T-helper 2 cell (primary cell): ENCODE measurements at regions not wholly inside any gene's neighbourhood (a gene's known extent, or its start where the extent isn't known, plus 50 kb on each side); places are given as distances from the start of the nearest gene placed in this dataset.
"Not testable (repeated sequence)": the region's sequence is repeated elsewhere in the genome, so short reads cannot be mapped to it uniquely, and the experiment has no call there.

Experiments
- DNase-seq, 5 experiments: peaks; one replicate each; pipeline versions ENCODE4 v3.0.0 to v3.0.0-alpha.2; 2012 to 2022

DNA sequence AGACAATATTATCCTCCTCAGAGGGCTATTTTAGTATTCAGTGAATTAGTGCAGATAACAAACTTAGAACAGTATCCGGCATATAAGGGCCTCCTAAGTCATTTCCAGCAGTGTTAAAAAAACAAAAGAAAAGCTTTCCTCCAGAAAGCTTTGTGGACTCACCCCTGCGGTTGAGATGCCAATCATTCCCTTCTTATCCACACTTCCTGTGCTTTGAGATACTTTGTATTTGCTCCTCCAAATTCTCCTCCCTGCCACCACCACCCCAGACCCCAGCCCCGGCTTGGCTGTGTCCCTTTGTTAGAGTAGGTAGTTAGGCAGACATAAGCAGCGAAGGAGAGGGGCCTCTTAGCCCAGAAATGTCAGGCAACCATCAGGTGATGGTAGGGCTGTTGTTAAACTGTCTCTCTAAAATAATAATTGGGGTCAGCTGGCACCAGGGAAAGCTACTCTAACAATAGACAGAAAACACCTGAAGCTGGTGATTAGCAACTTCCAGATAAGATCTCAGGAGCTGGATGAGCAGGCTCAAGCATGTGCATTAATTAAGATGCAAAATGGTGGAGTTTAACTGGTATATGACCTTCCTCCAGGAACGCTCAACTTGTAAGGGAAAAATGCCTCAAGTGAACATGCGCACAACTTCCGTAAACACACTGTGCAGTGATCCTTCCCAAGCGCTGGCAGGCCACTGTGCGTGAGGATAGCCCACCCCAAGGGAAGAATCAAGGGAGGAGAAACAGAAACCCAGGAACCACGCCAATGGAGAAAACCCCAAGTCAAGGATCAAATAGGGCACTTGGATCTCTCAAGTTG, 152.1 kb upstream of the EEA1 start:
- DNase-seq: no peak

DNA sequence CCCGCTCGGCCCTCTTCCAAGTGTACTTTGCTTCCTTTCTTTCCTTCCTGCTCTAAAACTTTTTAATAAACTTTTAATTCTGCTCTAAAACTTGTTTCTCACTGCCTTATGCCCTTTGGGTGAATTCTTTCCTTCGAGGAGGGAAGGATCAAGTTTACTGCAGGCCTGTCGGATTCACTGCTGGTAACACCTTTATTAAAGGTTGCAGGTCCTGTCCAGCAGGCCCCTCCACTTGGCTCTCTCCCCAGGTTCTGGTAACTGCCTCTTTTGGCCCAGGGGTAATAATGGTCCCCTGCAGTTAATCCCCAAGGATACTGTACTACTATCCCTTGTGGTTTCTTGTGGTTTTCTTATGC, 152.7 kb upstream of the EEA1 start:
- DNase-seq: no peak

DNA sequence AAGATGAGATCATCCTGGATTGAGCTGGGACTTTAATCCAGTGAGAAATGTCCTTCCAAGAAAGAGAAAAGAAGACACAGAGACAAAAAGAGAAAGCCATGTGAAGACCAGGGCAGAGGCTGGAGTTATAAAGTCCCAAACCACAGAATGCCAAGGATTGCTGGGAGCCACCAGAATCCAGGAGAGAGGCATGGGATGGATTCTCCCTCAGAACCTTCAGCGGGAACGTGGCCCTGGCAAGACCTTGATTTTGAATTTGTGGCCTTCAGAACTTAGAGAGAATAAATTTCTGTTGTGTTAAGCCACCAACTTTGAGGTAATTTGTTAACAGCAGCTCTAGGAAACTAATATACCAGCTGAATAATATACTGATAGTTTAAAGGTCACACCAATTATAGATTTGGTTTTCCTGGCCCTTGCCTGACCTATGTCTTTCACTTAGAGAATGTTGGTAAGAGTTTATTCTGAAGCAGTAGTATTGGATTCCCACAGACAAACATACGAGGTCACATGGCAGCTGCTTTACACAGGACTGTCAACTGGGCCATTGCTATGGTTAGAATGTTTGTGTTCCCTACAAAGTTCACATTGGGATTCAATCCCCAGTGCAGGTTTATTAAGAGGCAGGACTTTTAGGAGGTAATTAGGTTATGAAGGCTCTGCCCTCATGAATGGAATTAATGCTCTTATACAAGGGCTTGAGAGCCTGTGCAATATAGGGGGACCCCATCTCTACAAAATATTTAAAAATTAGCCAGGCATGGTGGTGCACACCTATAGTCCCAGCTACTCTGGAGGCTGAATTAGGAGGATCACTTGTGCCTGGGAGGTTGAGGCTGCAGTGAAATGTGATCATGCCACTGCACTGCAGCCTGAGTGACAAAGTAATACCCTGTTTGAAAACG, 156.5 kb upstream of the EEA1 start:
- no peak for DNase-seq

DNA sequence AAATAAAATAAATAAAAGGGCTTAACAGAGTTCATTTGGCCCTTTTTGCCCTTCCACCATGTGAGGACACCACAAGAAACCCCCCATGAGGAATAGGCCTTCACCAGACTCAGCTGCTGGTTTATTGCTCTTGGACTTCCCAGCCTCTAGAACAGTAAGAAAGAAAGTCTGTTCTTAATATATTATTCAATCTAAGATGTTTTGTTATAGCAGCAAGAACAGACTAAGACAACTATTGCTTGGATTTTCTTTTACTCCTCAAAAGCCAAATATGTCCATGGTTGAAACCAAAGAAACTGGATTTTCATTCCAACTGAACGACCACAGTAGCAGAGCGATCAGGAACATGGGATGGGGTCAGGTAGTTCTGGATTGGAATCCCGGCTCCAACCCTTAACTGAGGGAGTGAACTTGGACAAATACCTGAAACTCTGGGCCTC, 157.2 kb upstream of the EEA1 start:
- no peak for DNase-seq

DNA sequence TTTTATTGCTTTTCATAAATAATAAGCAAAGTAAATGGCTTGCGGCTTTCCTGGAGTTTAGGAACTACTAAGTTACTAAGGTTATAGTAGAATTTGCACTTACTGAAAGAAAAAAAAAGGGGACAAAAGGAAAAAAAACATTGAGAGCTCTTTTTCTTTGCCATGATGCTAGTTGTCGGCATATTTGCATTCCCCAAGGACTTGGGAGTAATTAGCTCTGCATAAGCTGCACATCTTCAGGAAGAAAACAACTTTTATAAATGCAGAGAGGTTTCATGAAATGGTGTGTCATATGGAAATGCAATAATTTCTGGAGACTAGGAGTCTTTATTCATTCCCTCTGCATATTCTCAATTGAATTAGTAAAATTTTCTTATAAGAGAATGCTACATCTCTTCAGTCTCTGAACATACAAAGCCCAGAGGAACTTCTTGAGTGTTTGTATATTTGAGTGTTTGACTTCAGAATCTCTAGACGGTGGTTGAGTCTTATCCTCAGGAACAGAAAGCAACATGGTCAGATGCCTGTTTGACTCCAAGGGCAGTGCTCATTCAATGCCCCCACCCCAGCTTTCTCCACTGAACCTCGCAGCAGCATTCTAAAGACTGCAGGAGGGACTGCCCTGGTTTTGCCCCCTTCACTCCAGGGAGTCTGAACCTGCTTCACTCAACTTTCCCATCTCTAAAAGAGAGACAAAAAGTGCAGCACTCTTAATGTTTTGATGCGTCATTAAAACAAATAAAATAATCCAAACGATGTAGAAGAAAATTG, 158.9 kb upstream of the EEA1 start:
- no peak for DNase-seq

DNA sequence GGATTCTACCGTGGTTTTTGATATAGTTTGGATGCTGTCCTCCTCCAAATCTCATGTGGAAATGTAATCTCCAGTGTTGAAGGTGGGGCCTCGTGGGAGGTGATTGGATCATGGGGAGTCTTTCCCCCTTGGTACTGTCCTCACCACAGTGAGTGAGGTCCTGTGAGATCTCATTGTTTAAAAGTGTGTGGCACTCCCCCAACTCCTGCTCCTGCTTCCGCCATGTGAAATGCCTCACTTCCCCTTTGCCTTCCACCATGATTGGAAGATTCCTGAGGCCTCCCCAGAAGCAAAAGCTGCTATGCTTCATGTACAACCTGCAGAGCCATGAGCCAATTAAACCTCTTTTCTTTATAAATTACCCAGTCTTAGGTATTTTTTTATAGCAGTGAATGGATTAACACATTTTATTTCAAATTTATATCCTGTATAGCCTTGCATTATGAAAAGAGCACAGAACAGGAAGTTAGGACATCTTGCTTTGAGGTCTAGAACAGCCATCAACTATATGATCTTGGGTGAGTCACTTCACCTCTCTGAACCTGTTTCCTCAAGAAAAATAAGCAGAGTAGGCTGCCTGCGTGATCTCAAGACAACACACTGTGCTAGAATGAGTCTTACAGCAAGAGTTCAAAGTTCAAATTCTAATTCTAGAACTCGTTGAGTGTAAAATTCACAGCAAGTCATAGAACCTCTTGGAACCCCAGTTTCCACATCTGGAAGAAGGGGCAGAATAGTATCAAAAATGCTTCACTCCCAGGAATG, 160.9 kb upstream of the EEA1 start:
- peak in 1 of 5 experiments; percentile 73 for DNase-seq

DNA sequence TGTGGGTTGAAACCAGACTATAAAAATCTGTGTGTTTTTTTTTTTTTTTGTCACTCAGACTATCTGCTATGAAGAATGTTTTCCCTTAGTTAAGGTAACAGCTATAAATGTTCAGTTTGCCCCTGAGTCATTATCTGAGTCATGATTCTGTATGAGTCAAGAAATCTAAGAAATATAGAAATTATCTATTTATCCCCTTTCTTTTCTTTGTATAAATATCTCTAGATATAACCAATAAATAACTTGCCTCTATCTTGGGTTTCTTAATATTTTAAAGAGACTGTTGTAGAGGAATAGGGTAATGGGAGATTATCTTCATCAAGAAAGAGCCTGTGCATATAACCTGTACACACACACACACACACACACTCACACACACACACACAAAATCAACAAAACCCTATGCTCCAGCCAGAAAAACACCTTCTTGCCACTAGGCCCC, 161.7 kb upstream of the EEA1 start:
- DNase-seq: no peak

DNA sequence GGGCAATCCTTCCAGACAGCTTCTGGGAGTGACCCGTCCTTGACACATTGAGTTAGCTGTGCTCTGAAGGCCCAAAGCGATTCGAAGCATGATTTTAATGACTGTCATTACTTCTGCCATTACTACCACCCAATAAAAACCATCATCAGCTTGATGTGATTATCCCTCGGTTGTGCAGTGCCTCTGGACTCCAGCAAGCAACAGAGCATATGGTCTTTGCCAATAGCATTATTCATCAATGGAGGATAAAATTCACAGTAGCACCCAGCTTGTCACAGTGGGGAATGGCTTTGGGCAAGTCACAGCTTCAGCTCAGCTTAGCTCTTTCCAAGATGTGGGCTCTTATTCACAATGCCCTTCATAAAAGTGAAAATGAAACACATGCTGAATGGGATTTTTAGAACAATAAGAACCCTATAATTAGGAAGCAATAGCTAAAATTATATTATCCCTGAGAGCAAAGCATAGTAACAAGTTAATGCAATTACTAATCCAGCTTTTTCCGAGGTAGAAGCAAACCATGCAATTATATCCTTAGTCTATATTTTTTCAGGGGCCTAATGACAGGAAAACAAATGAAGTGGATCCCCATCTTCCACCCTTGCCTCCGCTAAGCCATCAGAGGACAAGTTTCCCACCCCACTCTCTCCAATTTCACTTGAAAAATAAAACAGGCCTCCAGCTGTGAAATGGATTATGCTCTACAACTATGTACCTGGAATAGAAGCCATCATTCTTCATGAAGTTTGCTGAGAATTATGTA, 163.0 kb upstream of the EEA1 start:
- DNase-seq: no peak

DNA sequence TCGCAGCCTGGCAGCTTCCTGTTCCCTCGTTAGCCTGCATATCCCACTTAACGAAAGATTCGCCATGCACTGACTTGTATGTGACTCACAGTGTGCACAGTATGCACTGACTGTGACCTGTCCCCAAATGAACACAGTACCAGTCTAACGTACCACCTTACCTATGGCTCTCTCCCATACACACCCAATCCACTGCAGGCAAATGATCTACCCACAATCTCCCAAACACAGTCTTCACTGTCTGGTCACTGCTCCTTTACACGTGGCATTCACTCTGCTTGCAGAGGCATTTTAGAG, 163.5 kb upstream of the EEA1 start:
- no peak for DNase-seq

DNA sequence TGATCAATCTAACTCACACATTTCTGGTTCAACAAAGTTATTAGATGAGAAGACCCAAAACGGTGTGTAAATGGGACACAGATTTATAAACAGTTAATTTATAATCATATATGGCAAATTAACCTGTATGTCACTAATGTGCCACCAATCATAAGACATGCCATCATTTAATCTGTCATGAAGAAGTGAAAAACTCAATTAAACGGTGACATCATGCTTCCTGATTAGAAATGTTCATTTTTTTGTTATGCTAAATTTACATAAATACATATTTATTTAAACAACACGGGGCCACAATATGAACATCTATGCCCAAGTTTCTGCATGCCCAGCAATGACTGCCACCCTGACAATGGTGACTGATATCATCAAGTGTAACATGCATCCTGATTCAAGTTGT, 164.1 kb upstream of the EEA1 start:
- no peak for DNase-seq

DNA sequence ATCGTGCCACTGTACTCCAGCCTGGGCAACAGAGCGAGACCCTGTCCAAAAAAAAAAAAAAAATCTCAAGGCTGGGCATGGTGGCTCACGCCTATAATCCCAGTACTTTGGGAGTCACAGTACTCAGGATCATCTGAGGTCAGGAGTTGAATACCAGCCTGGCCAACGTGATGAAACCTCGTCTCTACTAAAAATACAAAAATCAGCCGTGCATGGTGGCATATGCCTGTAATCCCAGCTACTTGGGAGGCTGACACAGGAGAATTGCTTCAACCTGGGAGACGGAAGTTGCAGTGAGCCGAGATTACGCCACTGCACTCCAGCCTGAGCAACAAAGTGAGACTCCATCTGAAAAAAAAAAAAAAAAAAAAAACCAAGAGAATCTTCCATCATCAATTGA, 165.1 kb upstream of the EEA1 start:
- DNase-seq: not testable (repeated sequence)

DNA sequence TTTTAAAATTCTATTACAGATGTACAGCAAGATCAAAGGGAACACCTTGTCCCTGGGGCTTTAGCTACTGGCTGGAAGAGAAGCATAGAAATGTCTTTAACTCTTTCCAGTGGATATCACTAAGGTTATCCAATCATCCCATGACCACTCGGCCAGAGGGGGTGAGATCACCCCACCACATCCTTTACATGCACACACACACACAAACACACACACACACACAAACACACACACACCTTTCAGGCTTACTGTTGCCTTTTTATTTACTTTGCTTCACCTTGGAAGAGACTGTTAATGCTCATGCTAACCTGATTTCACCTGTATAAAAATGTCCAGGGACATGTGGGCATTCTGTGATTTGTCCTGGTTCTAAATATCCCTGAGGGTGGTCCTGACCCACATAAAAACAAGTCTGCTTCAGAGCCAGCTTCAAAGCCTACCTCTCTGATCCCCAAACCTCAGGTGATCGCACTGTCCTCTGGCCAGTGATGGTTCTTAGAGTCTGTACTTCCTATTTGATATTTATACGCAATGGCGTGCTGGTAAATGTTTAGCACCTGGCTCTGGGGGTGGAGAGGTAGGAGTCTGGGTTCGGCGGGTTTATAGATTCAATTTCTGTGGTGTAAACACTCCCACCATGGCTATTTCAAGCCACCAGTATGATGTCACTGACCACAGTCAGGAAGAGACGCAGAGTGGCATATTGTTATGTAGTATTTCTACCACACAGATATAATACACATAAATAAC, 166.1 kb upstream of the EEA1 start:
- no peak for DNase-seq

DNA sequence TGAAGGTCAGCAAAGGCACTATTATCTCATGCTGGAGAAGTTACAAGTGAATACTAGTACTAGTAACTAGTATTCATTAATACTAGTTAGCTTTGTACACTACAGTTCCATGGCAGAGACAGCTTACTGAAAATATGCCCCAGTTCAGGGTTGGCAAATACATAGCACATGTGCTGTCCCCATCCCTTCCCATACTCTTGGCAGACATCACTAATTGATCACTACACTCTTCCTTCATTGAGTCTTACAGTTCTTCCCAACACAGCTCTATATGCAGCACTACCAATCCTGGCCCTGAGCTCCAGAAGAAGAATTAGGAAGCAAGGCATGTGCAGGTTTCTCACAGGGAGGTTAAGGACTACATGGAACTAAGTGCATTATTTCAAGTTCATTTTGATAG, 168.3 kb upstream of the EEA1 start:
- no peak for DNase-seq

DNA sequence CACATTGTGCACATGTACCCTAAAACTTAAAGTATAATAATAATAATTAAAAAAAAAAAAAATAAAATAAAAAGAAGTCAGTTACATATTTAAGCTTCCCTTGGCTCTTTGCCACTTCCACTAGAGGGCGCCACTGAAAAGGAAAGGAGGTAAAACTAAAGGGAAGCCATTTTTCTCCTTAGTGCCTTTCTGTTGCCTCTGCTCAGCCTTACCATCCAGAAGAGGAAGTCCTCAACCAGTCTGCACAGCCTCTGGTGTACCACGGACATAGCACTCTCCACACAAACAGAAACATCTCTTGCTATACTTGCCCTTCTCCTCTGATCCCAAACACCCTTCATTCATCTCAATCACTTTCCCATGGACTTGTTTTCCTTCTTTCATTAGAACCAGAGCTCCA, 169.0 kb upstream of the EEA1 start:
- DNase-seq: peak; percentile 13 to 75 (median 27)

DNA sequence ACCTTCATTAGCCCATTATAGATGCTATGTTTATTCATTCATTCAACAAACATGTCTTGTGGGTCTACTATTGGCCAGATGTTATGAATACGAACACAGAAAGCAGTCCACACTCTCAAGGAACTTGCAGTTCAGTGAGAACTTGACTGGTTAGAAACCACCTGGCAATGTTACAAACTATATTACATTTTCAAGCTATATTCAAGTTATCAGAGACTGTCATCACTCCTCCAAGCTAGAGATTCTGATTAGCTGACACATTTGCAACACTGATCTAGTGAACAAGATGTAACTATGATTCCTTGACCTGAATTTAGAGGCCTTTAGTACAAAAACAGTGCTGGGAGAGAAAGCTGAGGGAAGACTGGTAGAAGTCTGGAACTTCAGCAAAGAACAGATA, 170.7 kb upstream of the EEA1 start:
- DNase-seq: no peak

DNA sequence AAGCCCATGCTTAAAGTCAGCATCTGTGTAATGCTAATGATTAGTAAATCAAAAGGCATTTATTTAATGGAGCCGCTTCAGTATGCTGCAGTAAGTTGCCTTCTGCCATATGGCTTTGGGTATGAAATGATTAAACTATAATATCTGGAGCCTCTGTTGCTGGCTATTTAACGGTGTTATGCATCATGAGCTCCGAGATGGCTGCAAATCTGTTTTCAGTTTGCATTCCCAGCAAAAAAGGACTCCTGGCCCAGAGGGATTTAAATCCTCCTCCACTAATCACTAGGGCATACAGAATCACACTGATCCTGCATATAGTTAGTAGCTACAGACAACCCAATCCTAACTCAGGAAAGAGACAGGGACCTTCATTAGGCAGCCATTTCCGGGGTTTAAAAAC, 171.5 kb upstream of the EEA1 start:
- no peak for DNase-seq

DNA sequence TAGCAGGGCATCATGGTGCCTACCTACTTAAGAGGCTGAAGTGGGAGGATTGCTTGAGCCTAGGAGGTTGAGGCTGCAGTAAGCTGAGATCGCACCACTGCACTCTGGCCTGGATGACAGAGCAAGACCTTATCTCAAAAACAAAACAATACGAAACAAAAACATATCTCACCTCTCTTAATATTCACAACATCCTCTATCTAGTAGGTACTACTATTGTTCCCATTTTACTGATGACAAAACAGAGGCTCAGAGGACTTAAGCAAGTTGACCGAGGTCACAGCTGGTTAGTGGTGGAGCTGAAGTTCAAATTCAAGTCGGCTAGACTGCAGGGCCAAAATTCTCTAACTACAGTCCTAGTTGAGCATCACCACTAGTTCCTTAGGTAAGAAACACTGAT, 172.3 kb upstream of the EEA1 start:
- DNase-seq: no peak

DNA sequence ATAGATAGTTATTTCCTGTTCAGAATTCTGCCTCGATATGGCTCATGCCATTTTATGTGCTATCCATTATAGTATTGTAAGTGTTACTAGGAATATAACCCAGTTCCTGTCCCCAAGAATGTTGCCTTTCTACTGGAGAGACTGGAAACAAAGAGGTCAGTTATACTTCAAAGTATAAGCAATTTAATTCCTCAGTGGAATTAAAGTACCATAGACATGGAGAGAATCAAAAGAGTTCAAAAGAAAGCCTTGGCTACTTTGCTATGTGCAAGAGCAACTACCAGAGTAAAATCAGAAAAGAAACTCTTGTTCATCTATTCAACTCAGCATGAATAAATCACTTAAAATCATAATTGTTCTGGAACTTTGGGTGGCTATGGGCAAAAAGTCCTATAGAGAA, 173.2 kb upstream of the EEA1 start:
- DNase-seq: no peak

DNA sequence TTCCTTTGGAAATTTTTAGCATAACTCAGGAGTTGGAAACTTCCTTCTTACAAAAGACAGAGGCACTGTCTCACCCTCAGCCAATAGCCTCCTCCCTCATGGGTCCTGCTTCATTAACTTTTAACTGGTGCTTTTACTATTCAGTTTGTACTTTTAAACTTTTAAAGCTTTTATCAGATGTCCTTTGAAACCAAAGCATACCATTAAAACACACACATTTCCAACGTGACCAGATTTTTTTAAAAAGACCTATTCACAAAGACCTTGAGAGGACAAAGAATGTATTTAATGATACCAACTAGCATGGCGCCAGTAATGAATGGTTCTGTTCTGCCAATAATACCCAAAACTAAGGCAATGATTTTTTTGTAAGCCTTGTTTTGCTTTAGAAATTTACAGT, 173.6 kb upstream of the EEA1 start:
- DNase-seq: no peak

DNA sequence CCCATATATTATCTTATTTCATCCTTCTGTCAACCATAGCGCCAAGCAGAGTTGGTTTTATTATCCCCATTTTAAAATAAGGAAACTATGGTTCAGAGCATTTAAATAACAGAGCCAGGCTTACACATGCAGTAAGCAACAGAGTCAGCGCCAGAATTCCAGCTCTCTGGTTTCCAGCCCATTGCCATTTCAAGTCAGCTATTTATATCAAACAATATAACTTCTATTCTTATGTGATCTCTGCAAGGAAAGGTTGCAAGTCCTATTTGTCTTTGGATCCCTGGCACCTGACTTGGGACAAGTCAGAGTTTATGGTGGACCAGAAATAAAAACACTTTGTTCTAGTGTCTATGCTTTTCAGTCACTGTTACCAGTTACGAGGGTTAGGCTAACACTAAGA, 174.1 kb upstream of the EEA1 start:
- DNase-seq: no peak

DNA sequence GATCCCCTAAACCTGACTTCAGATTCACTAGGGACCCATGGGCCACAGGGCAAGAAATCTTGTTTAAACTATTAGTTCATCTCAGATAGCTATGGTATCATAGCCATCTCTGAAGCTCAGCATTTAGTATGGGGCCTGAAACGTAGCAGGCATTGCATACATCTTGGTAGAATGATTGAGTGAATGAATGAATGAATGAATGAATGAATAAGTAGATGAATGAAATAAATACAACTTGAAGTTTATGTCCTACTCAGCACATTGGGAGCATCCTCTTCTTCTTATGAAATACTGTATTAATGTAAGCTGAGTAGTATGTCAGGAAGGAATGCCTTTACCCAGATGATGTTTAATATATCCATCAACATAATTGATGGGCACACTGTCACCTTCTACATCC, 175.4 kb upstream of the EEA1 start:
- no peak for DNase-seq
